ENCODE measurements at regions not wholly inside any gene's neighbourhood (a gene's known extent, or its start where the extent isn't known, plus 50 kb on each side); places are given as distances from the start of the nearest gene placed in this dataset.
A peak's percentile ranks its signal among the peaks of the same experiment; 100 is the strongest.

DNA sequence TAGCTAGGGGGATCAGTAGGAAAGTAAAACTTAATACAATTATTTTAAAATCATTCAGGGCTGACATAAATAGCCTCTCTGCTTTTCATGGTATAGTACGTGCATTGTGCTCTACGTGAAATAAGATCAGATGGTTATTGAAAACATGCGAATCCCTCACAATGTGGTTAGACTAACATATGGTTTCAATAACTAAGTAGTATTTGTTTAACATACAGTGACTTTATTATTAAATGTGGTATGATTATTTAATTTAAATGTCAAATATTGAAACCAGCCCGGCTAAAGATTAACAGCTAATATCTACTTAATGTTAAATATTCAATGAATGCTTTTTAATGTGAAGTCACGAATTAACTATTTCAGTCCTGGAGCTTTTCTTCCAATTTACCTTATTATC lies 473.9 kb upstream of the THBS1 start:
- no peaks in the 10 kb centered on the region for H3K79me2 ChIP-seq (ENCODE audit: insufficient read depth)
- no peak overlapping the region for H3K4me2 ChIP-seq
- no peak overlapping the region for H2AFZ ChIP-seq (ENCODE audit: low read depth)
- peak; percentile 89 for TF ChIP-seq TCF12 (IDR thresholded peaks at IDR 0.05)
- TF ChIP-seq, protein P1, sequence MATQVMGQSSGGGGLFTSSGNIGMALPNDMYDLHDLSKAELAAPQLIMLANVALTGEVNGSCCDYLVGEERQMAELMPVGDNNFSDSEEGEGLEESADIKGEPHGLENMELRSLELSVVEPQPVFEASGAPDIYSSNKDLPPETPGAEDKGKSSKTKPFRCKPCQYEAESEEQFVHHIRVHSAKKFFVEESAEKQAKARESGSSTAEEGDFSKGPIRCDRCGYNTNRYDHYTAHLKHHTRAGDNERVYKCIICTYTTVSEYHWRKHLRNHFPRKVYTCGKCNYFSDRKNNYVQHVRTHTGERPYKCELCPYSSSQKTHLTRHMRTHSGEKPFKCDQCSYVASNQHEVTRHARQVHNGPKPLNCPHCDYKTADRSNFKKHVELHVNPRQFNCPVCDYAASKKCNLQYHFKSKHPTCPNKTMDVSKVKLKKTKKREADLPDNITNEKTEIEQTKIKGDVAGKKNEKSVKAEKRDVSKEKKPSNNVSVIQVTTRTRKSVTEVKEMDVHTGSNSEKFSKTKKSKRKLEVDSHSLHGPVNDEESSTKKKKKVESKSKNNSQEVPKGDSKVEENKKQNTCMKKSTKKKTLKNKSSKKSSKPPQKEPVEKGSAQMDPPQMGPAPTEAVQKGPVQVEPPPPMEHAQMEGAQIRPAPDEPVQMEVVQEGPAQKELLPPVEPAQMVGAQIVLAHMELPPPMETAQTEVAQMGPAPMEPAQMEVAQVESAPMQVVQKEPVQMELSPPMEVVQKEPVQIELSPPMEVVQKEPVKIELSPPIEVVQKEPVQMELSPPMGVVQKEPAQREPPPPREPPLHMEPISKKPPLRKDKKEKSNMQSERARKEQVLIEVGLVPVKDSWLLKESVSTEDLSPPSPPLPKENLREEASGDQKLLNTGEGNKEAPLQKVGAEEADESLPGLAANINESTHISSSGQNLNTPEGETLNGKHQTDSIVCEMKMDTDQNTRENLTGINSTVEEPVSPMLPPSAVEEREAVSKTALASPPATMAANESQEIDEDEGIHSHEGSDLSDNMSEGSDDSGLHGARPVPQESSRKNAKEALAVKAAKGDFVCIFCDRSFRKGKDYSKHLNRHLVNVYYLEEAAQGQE (IDR thresholded peaks at IDR 0.05; ENCODE audit: low read depth, low read length), result no peak
- no peak overlapping the region for H3K27ac ChIP-seq (ENCODE audit: low read depth in 2 of 2, low read length in 1 of 2)
- DNase-seq, result no peak
- no peaks in the 10 kb centered on the region for H3K9me2 ChIP-seq
- CTCF ChIA-PET, result no interaction called here
- no peak overlapping the region for H3K9ac ChIP-seq
- peaks cover 28% of the 10 kb centered on the region for H3F3A ChIP-seq (replicated peaks; ENCODE audit: insufficient read depth)
- POLR2A ChIA-PET, result no interaction called here
- H3K4me3 ChIP-seq (ENCODE audit: low read depth in 2 of 2, low read length in 1 of 2), result no peak overlapping the region
- WGBS (ENCODE audit: low lambda C conversion rate), result 36% methylated on average over 5 of the region's 5 CpGs
- no peaks in the 10 kb centered on the region for H3K27me3 ChIP-seq (ENCODE audit: insufficient read depth)
- H3K4me1 ChIP-seq (ENCODE audit: control insufficient read depth in 1 of 2, insufficient read depth in 2 of 2, low read depth in 1 of 2, low read length in 1 of 2), result peaks cover 0 to 15% of the 10 kb centered on the region in 2 experiments; a peak in 1 of 4 replicates
- no peaks in the 10 kb centered on the region for H4K20me1 ChIP-seq (ENCODE audit: insufficient read depth)
- H3K36me3 ChIP-seq (replicated peaks in 1 of 2; ENCODE audit: control insufficient read depth in 1 of 2, insufficient read depth in 2 of 2, low read length in 1 of 2), result no peaks in the 10 kb centered on the region
- no peaks in the 10 kb centered on the region for H3K9me3 ChIP-seq

DNA sequence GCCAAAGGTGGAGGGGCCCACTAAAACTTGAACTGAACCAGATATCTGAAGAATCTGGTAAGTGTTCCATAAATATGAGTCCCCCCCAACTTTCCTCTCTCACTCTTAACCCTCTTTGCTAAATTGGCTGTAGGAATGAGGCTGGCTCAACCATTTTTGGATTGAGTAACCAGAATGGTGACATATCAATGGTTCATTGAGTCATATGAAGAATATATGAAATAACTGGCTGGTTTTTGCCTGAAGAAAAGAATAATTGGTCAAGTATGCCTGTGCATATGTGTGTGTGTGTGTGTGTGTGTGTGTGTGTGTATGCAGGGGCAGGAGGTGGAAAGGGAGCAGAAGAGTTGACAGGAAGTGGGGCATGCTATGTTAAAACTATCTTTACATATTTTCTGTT lies 472.9 kb upstream of the THBS1 start:
- Histone ChIP-seq H3K79me2 (ENCODE audit: insufficient read depth) (no peaks in the 10 kb centered on the region), H3K27ac (ENCODE audit: low read depth in 2 of 2, low read length in 1 of 2) (no peak overlapping the region), H3K4me2 (no peak overlapping the region), H3K27me3 (ENCODE audit: insufficient read depth) (no peaks in the 10 kb centered on the region), H3F3A (replicated peaks; ENCODE audit: insufficient read depth) (peaks cover 18% of the 10 kb centered on the region), H3K9me3 (no peaks in the 10 kb centered on the region), H4K20me1 (ENCODE audit: insufficient read depth) (no peaks in the 10 kb centered on the region), H3K36me3 (replicated peaks in 1 of 2; ENCODE audit: control insufficient read depth in 1 of 2, insufficient read depth in 2 of 2, low read length in 1 of 2) (no peaks in the 10 kb centered on the region), H3K4me3 (ENCODE audit: low read depth in 2 of 2, low read length in 1 of 2) (no peak overlapping the region), H3K4me1 (ENCODE audit: control insufficient read depth in 1 of 2, insufficient read depth in 2 of 2, low read depth in 1 of 2, low read length in 1 of 2) (peaks cover 0 to 9% of the 10 kb centered on the region in 2 experiments; a peak in 1 of 4 replicates), H3K9me2 (no peaks in the 10 kb centered on the region), H3K9ac (no peak overlapping the region), H2AFZ (ENCODE audit: low read depth) (no peak overlapping the region)
- POLR2A ChIA-PET, result no interaction called here
- CTCF ChIA-PET, result no interaction called here
- DNase-seq, result no peak
- TF ChIP-seq FOXM1 (IDR thresholded peaks at IDR 0.05; ENCODE audit: low read depth) (no peak), TAF1 (IDR thresholded peaks at IDR 0.05; ENCODE audit: borderline replicate concordance, low read depth, low read length) (no peak), CHD2 (IDR thresholded peaks at IDR 0.05; ENCODE audit: low read length, partially characterized antibody) (no peak), EP300 (IDR thresholded peaks at IDR 0.05; ENCODE audit: borderline replicate concordance in 1 of 2, low read depth in 1 of 2, low read length in 1 of 2) (no peak), SMC3 (IDR thresholded peaks at IDR 0.05; ENCODE audit: low read depth, low read length) (no peak), POLR2AphosphoS5 (IDR thresholded peaks at IDR 0.05; ENCODE audit: low read depth, low read length) (no peak), TCF12 (IDR thresholded peaks at IDR 0.05) (no peak), RFX5 (IDR thresholded peaks at IDR 0.05; ENCODE audit: low read length) (no peak), RAD21 (IDR thresholded peaks at IDR 0.05; ENCODE audit: low read length) (no peak), RXRA (IDR thresholded peaks at IDR 0.05; ENCODE audit: borderline replicate concordance, low read depth) (no peak)
- TF ChIP-seq, protein P2, sequence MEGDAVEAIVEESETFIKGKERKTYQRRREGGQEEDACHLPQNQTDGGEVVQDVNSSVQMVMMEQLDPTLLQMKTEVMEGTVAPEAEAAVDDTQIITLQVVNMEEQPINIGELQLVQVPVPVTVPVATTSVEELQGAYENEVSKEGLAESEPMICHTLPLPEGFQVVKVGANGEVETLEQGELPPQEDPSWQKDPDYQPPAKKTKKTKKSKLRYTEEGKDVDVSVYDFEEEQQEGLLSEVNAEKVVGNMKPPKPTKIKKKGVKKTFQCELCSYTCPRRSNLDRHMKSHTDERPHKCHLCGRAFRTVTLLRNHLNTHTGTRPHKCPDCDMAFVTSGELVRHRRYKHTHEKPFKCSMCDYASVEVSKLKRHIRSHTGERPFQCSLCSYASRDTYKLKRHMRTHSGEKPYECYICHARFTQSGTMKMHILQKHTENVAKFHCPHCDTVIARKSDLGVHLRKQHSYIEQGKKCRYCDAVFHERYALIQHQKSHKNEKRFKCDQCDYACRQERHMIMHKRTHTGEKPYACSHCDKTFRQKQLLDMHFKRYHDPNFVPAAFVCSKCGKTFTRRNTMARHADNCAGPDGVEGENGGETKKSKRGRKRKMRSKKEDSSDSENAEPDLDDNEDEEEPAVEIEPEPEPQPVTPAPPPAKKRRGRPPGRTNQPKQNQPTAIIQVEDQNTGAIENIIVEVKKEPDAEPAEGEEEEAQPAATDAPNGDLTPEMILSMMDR (IDR thresholded peaks at IDR 0.05), result no peak
- TF ChIP-seq, protein P3, sequence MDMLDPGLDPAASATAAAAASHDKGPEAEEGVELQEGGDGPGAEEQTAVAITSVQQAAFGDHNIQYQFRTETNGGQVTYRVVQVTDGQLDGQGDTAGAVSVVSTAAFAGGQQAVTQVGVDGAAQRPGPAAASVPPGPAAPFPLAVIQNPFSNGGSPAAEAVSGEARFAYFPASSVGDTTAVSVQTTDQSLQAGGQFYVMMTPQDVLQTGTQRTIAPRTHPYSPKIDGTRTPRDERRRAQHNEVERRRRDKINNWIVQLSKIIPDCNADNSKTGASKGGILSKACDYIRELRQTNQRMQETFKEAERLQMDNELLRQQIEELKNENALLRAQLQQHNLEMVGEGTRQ (IDR thresholded peaks at IDR 0.05; ENCODE audit: borderline replicate concordance, low read depth, low read length), result no peak

Measured in SK-N-SH (cell line).